ENCODE measurements at regions not wholly inside any gene's neighbourhood (a gene's known extent, or its start where the extent isn't known, plus 50 kb on each side); places are given as distances from the start of the nearest gene placed in this dataset.

DNA sequence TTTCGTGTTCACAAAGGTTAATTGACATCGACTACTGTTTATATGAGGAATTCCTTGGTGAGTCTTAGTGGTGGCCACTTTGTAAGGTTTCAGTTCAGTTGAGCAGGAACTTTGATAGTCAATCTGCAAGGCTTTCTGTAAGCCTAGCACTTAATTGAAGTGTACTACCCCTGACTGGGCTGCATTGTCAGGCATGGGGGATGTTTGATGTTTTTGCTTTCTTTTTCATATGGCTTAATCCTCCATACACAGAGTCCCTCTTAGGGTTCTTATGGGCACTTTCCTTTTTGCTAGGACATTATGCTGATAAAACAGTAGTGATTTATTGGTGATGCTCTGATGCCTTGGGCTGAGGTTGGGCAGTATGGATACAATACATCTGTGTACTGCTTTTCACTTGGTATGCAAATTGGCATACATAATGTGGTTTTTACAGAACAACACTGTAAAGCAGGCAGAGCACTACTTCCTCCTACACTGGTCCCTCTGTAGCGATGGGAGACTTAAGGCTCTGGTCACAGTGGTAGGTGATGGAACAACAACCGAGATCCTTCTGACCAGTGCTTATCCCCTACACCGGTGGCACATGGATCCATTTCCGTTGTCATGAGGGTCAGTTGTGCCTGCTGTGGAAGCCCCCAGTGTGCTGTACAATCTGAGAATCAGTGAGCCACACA, 261.0 kb downstream of the MFSD1 start:
- FAIRE-seq (no peak), ATAC-seq (no peak), DNase-seq (ENCODE audit: extremely low read depth in 1 of 4, low spot score in 3 of 4) (no peak)
- BruUV-seq (replicated peaks) = no TSS peak
- Histone ChIP-seq H3K4me2 (ENCODE audit: insufficient read depth, low read length) (no peak overlapping the region), H3K9me3 (replicated peaks; ENCODE audit: control insufficient read depth, insufficient read depth, low read depth, low read length) (no peaks in the 10 kb centered on the region), H3K27me3 (ENCODE audit: control insufficient read depth in 2 of 2, insufficient read depth in 2 of 2, low read length in 2 of 2) (no peaks in the 10 kb centered on the region), H3K9ac (ENCODE audit: insufficient read depth in 1 of 2, low read depth in 2 of 2, low read length in 2 of 2) (no peak overlapping the region), H3K4me3 (no peak overlapping the region), H3K36me3 (ENCODE audit: control insufficient read depth, insufficient read depth, low read length) (no peaks in the 10 kb centered on the region), H4K20me1 (replicated peaks; ENCODE audit: control insufficient read depth, insufficient read depth, low read length) (no peaks in the 10 kb centered on the region), H3K9me1 (ENCODE audit: control insufficient read depth, insufficient read depth, low read length) (no peaks in the 10 kb centered on the region), H3K79me2 (ENCODE audit: control insufficient read depth, insufficient read depth, low read length) (no peaks in the 10 kb centered on the region), H3K27ac (ENCODE audit: extremely low read depth, low read depth, low read length) (no peak overlapping the region), H2AFZ (ENCODE audit: low read depth, low read length) (no peak overlapping the region), H3K4me1 (replicated peaks in 1 of 2; ENCODE audit: control insufficient read depth in 2 of 2, insufficient read depth in 2 of 2, low read length in 2 of 2) (no peaks in the 10 kb centered on the region)
- 0% methylated on average over 6 of the region's 6 CpGs for WGBS (ENCODE audit: insufficient coverage, low coverage, missing lambda C conversion rate)
- intact Hi-C loops (cut with micrococcal nuclease) (no loop called here), in situ Hi-C loops (cut with MboI) (no loop called here)
- CTCF ChIA-PET (ENCODE audit: low intra/inter-chr PET ratio) = no interaction called here
- POLR2A ChIA-PET = no interaction called here
- TF ChIP-seq POLR2H (tag; IDR thresholded peaks at IDR 0.05; ENCODE audit: low read depth) (no peak), TAL1 (IDR thresholded peaks at IDR 0.05) (no peak), RHOXF2B (CRISPR knock-in tag; conservative IDR thresholded peaks at IDR 0.05) (no peak), ZNF239 (CRISPR knock-in tag; IDR thresholded peaks at IDR 0.05) (no peak), TARDBP (IDR thresholded peaks at IDR 0.05) (no peak), TSC22D4 (tag; IDR thresholded peaks at IDR 0.05) (no peak), TCF7 (IDR thresholded peaks at IDR 0.05; ENCODE audit: borderline replicate concordance) (no peak), HIVEP1 (CRISPR knock-in tag; IDR thresholded peaks at IDR 0.05) (no peak), SAFB (IDR thresholded peaks at IDR 0.05; ENCODE audit: borderline replicate concordance, low read depth, low read length) (no peak), TAF9B (IDR thresholded peaks at IDR 0.05; ENCODE audit: partially characterized antibody) (no peak), HNRNPL (IDR thresholded peaks at IDR 0.05; ENCODE audit: low read depth, low read length) (no peak), FOXP1 (CRISPR knock-in tag; IDR thresholded peaks at IDR 0.05) (no peak), MYBL2 (IDR thresholded peaks at IDR 0.05; ENCODE audit: low read depth) (no peak), MYBL2 (CRISPR knock-in tag; IDR thresholded peaks at IDR 0.05; ENCODE audit: borderline replicate concordance) (no peak), NRF1 (conservative IDR thresholded peaks at IDR 0.05 in 1 of 2, IDR thresholded peaks at IDR 0.05 in 1 of 2) (no peak), NCOA1 (IDR thresholded peaks at IDR 0.05; ENCODE audit: low read depth) (no peak)
- TF ChIP-seq, protein P1, sequence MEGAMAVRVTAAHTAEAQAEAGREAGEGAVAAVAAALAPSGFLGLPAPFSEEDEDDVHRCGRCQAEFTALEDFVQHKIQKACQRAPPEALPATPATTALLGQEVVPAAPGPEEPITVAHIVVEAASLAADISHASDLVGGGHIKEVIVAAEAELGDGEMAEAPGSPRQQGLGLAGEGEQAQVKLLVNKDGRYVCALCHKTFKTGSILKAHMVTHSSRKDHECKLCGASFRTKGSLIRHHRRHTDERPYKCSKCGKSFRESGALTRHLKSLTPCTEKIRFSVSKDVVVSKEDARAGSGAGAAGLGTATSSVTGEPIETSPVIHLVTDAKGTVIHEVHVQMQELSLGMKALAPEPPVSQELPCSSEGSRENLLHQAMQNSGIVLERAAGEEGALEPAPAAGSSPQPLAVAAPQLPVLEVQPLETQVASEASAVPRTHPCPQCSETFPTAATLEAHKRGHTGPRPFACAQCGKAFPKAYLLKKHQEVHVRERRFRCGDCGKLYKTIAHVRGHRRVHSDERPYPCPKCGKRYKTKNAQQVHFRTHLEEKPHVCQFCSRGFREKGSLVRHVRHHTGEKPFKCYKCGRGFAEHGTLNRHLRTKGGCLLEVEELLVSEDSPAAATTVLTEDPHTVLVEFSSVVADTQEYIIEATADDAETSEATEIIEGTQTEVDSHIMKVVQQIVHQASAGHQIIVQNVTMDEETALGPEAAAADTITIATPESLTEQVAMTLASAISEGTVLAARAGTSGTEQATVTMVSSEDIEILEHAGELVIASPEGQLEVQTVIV (CRISPR knock-in tag; IDR thresholded peaks at IDR 0.05; ENCODE audit: borderline replicate concordance) = no peak
- TF ChIP-seq, protein P2, sequence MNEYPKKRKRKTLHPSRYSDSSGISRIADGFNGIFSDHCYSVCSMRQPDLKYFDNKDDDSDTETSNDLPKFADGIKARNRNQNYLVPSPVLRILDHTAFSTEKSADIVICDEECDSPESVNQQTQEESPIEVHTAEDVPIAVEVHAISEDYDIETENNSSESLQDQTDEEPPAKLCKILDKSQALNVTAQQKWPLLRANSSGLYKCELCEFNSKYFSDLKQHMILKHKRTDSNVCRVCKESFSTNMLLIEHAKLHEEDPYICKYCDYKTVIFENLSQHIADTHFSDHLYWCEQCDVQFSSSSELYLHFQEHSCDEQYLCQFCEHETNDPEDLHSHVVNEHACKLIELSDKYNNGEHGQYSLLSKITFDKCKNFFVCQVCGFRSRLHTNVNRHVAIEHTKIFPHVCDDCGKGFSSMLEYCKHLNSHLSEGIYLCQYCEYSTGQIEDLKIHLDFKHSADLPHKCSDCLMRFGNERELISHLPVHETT (CRISPR knock-in tag; conservative IDR thresholded peaks at IDR 0.05 in 1 of 2, IDR thresholded peaks at IDR 0.05 in 1 of 2) = no peak
